ENCODE measurements at regions not wholly inside any gene's neighbourhood (a gene's known extent, or its start where the extent isn't known, plus 50 kb on each side); places are given as distances from the start of the nearest gene placed in this dataset.

DNA sequence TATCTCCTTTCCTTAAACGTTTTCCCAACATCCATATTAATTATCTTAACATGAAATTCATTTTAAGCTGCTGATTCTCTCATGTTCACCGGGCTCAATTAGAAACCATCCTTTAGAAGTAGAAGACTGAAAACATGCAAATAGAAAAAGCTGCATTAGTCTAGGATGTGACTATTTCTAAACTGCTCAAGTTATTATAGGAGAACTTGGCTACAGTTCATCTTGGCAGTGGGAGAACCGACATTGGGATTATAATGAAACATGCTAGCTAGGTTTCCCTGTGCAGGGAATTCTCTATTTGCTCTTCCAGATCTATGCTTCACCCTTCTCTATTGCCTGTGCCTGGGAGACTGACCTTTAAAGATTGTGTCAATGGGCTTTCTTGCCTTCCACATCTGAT lies 151.0 kb upstream of the PPARGC1A start (continued):
- no peak for TF ChIP-seq ATOH8 (CRISPR knock-in tag; IDR thresholded peaks at IDR 0.05; ENCODE audit: low read depth)
- TF ChIP-seq KDM1A (IDR thresholded peaks at IDR 0.05; ENCODE audit: low read depth): no peak

DNA sequence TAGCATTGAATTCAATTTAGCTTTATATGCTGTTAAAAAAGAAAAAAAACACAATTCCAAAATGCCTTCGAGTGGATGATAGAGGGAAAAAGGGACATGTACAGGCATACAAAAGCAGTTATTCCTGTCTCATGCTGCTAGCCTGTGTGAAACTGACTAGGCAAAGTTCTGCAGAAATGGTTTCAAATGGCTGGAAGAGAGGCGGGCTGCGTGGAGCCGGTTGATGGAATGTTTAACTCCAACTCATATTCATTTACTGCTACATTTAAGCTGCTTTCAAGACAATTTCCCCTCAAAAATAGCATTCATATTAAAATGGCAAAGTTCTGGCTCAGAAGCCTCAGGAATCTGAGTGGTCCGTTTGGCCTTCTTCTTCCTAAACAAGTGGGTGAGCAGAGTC lies 143.8 kb upstream of the PPARGC1A start:
- Histone ChIP-seq H3K27ac (no peak overlapping the region), H3K4me3 (no peak overlapping the region), H3K4me2 (no peak overlapping the region), H3K4me1 (no peaks in the 10 kb centered on the region), H3K9me3 (no peaks in the 10 kb centered on the region)
- no peak for FAIRE-seq
- CTCF ChIA-PET: no interaction called here
- no peak for DNase-seq (ENCODE audit: low read depth in 1 of 2, low spot score in 1 of 2)
- 14% methylated on average over 5 of the region's 5 CpGs for WGBS (ENCODE audit: missing lambda C conversion rate)
- no peak for ATAC-seq
- POLR2A ChIA-PET: no interaction called here
- TF ChIP-seq KDM5A (IDR thresholded peaks at IDR 0.05) (no peak), SMC3 (IDR thresholded peaks at IDR 0.05) (no peak), FOXS1 (CRISPR knock-in tag; IDR thresholded peaks at IDR 0.05) (no peak), JUNB (IDR thresholded peaks at IDR 0.05) (no peak), CBX8 (IDR thresholded peaks at IDR 0.05) (no peak), NFE2L2 (conservative IDR thresholded peaks at IDR 0.05; ENCODE audit: low read length) (no peak), KDM1A (IDR thresholded peaks at IDR 0.05; ENCODE audit: low read depth) (no peak), HOXB5 (CRISPR knock-in tag; IDR thresholded peaks at IDR 0.05) (no peak), NPAS2 (CRISPR knock-in tag; IDR thresholded peaks at IDR 0.05; ENCODE audit: borderline replicate concordance) (no peak), PBX3 (IDR thresholded peaks at IDR 0.05) (no peak)

DNA sequence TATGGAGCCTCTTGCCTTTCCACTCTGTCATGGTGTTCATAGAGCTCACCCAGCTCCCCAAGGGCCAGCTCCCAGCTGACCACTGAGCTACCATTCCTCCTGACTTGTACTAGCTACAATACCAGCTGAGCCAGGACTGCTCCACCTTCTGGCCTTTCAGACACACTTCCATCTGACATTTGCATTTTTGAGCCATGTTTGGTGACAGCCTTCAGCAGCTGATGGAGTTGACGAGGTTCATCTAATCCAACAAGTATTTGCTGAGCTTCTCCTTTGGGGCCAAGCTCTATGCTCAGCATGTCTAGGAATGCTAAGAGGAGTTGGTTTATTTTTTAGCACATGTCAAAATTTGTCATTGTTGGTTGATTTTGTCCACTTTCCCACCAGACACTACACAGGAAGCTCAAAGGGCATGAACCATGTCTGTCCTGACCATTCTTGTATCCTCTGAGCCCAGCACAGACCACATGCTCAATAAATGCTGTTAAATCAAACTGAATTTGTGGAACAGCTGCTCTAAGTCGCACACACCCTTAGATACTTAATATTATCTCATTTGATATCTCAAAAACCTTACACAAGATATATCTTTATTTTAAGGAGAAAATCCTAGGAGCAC lies 142.6 kb upstream of the PPARGC1A start:
- ChIA-PET CTCF (no interaction called here), POLR2A (no interaction called here)
- no peak for ATAC-seq

GRCh38 chr4:24026596-24026995 lies 136.7 kb upstream of the PPARGC1A start:
- DNase-seq (ENCODE audit: low read depth in 1 of 2, low spot score in 1 of 2) (no peak), ATAC-seq (no peak), FAIRE-seq (no peak)
- Histone ChIP-seq H3K4me3 (no peak overlapping the region), H3K4me1 (no peaks in the 10 kb centered on the region), H3K9me3 (no peaks in the 10 kb centered on the region), H3K4me2 (no peak overlapping the region), H3K27ac (no peak overlapping the region)
- 39% methylated on average over 4 of the region's 4 CpGs for WGBS (ENCODE audit: missing lambda C conversion rate)
- CTCF ChIA-PET: no interaction called here
- TF ChIP-seq POLR2A (IDR thresholded peaks at IDR 0.05; ENCODE audit: low read length): no peak
- no peak for TF ChIP-seq JUN (IDR thresholded peaks at IDR 0.05)
- TF ChIP-seq REST (IDR thresholded peaks at IDR 0.05): no peak
- TF ChIP-seq EHF (CRISPR knock-in tag; IDR thresholded peaks at IDR 0.05): no peak
- no peak for TF ChIP-seq MAX (IDR thresholded peaks at IDR 0.05)
- TF ChIP-seq HOXB13 (CRISPR knock-in tag; IDR thresholded peaks at IDR 0.05; ENCODE audit: low read depth): no peak
- no peak for TF ChIP-seq MYC (IDR thresholded peaks at IDR 0.05; ENCODE audit: borderline replicate concordance, low read length)
- no peak for TF ChIP-seq FOSB (CRISPR knock-in tag; IDR thresholded peaks at IDR 0.05)
- TF ChIP-seq HEYL (CRISPR knock-in tag; IDR thresholded peaks at IDR 0.05): no peak
- POLR2A ChIA-PET: no interaction called here

More for the DNA sequence above, 142.6 kb upstream of the PPARGC1A start:
- Histone ChIP-seq H3K4me1 (no peaks in the 10 kb centered on the region), H3K9me3 (no peaks in the 10 kb centered on the region), H3K4me3 (no peak overlapping the region), H3K27ac (no peak overlapping the region), H3K4me2 (no peak overlapping the region)
- TF ChIP-seq EHF (CRISPR knock-in tag; IDR thresholded peaks at IDR 0.05): no peak
- 3% methylated on average over 2 of the region's 2 CpGs for WGBS (ENCODE audit: missing lambda C conversion rate)
- DNase-seq (ENCODE audit: low read depth in 1 of 2, low spot score in 1 of 2) (peak in 1 of 2 experiments; percentile 6), FAIRE-seq (no peak)

Measured in A549 (cell line).